ENCODE measurements at regions not wholly inside any gene's neighbourhood (a gene's known extent, or its start where the extent isn't known, plus 50 kb on each side); places are given as distances from the start of the nearest gene placed in this dataset.

DNA sequence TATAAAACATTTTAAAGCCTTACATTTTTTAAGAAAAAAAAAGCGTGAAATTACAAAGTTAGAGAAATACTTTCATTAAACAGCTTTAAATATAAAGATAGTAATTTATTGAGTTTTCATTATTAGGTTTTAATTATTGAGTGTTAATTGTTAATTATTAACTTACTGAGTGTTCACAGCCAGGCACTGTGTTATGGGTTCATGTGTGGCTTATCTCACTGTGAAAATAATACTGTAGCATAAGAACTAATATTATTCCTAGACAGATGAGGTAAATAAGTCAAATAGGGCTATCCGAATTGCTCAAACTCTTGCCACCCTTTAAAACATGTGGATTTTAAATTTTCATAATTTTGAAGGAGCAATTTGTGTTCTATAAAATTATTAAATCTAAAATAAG, 956.1 kb upstream of the PCDH20 start:
- TF ChIP-seq, protein P1, sequence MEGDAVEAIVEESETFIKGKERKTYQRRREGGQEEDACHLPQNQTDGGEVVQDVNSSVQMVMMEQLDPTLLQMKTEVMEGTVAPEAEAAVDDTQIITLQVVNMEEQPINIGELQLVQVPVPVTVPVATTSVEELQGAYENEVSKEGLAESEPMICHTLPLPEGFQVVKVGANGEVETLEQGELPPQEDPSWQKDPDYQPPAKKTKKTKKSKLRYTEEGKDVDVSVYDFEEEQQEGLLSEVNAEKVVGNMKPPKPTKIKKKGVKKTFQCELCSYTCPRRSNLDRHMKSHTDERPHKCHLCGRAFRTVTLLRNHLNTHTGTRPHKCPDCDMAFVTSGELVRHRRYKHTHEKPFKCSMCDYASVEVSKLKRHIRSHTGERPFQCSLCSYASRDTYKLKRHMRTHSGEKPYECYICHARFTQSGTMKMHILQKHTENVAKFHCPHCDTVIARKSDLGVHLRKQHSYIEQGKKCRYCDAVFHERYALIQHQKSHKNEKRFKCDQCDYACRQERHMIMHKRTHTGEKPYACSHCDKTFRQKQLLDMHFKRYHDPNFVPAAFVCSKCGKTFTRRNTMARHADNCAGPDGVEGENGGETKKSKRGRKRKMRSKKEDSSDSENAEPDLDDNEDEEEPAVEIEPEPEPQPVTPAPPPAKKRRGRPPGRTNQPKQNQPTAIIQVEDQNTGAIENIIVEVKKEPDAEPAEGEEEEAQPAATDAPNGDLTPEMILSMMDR (IDR thresholded peaks at IDR 0.05; ENCODE audit: poor library complexity), result no peak
- no peak for TF ChIP-seq EZH2 (IDR thresholded peaks at IDR 0.05; ENCODE audit: borderline replicate concordance)
- no peak for TF ChIP-seq EZH2phosphoT487 (IDR thresholded peaks at IDR 0.05; ENCODE audit: low read depth, severe bottlenecking, unreplicated experiment)

Measured in hepatocyte (in vitro differentiated cells).